HG03064 (cell line): ENCODE measurements at regions not wholly inside any gene's neighbourhood (a gene's known extent, or its start where the extent isn't known, plus 50 kb on each side); places are given as distances from the start of the nearest gene placed in this dataset.
"Not testable (repeated sequence)": the region's sequence is repeated elsewhere in the genome, so short reads cannot be mapped to it uniquely, and the experiment has no call there.

Experiments used
- ATAC-seq: cut with Tn5 transposase; IDR thresholded peaks from one replicate; pipeline ENCODE4 v1.9.1; 2021; ENCODE audit warnings: low read depth; ENCODE audit not compliant: unreplicated experiment

- no peak for ATAC-seq
These were observed 241.0 kb upstream of the KIF2A start for GRCh38 chr5:62065050-62065449.

DNA sequence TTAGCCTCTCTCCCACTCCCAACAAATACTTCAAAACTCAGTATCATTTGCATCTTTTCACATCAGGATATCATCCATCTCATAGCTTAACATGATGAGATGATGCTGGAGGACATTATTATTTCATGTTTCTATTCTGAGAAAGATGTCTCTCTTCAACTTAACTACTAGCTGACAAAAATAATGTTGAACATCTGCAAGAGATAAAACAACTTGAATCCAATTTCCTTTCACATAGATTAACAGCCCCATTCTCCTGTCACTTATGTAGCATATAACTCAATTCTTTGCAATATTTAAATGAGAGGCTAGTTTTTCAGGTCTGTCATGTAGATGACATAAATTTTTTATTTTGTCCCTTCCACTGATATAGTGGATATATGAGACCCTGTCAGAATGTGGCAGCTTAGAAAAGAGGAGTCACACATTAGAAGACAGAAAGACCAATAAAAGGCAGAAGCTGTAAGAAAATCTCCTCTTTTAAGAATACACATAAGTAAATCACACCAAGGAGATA is 239.2 kb upstream of the KIF2A start:
- ATAC-seq: no peak

DNA sequence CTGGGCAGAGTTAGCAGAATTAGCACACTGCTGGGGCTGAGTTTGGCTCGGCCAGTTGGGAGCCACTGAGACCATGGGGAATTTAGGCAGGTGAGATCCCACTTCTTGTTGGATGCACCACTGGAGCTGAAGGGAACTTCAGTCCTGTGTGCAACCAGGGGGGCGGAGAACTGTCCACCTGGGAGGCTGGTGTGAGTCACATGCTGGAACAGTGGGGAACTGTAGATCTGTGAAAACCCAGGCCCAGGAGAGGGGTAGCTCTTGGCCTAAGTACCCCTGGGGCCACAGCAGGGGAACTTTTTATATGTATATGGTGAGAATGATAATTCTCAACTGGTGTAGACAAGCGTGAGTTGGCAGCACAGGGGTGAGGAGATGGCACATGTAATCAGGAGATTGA is 237.5 kb upstream of the KIF2A start:
- ATAC-seq: no peak

DNA sequence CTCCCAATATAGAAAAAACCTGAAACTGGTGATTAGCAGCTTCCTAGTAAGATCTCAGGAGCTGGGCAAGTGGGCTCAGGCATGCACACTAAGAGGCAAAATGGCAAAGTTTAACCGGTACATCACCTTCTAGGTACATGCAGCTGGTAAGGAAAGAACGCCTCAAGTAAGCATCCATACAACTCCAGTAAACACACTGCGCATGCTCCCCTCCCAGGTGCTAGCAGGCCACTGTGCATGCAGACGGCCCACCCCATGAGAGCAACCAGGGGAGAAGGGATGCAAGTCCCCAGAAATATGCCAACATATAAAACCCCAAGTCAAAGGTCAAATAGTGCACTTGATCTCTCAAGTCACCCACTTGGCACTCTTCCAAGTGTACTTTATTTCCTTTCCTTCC is 228.6 kb upstream of the KIF2A start:
- no peak for ATAC-seq

DNA sequence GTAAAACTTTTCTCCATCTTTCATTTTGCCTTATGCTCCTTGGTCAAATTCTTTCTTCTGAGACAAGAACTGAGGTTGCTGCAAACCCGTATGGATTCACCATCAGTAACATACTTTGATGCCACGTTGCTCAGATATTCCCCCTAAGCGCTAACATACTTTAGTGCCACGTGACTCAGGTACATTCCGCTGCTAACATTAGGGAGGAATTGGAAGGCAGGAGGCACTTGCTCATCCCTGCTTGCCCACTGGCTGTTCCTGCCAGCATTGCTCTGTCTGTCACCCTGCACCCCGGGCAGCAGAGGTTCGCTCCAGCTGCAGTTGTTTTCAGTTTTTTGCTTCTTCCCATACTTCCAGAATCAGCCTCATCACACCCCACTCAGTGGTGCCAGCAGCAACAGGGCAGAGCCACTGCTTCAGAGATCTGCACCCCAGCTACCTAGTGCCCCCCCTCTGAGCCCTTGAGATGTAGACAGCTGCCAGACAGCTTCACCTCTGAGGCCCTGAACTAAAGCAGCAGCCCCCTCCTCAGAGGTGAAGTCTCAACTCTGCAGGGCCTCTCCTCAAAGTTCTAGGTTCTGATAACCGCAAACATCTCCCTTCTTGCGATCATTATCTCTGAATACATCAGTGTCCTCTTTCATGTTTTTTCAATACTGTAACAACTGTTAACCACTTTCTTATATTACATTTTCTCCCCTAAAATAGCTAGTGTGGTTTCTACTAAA is 228.0 kb upstream of the KIF2A start:
- no peak for ATAC-seq

DNA sequence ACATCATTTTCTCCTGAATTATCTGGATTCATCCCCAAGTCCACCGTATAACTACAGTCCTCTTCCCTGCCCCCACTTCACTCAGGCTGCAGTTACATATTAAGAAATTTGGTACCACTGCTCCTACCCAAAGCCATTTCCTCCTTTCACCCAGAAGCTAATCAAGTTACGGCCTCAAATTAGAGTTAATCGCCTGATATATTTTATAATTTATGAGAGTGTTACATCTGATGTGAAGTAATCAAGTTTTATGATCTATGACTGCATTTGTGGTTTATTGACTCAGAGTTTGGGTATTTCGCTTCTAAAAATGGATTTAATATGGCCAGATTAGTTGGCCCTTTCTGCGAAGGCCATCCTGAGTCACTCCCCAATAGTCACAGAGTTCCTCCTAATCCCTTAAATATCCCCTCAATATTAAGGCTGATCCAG is 223.6 kb upstream of the KIF2A start:
- no peak for ATAC-seq

DNA sequence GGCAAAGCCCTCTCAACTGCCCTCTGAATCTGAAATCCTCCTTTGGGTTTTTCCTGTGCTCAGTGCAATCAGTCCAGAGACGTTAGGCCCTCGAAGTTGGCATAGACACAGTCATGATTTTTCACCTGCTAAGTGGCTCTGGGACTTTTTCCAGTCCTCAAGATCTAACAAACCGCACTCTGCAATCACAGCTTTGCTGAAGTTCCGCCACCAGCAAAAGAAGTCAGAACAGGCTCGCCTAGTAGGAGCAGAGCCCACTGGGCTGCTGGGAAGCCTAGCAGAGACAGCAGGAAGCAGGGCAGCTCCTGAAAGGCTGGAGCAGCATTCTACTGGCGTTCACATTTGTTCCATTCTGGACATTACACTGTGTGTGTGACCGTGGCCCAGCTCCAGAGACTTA is 222.8 kb upstream of the KIF2A start:
- no peak for ATAC-seq

DNA sequence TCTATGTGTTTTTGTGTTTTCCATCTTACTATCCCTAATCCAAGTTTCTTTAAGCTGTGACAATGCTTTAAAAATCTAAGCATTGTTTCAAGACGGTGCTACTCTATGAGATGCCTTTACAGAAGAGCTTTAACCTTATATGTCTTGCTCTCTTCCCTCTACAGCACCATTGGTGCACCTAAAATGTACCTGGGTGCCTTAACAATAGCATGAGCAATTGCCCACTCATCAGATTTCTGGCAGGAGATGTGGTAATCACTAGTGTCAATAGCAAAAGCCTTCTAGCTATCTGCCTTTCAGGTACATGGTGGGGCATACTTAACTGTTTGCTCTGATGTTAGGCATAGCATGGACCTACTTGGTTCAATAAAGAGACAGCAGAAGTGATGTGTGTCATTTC is 222.3 kb upstream of the KIF2A start:
- ATAC-seq: no peak

DNA sequence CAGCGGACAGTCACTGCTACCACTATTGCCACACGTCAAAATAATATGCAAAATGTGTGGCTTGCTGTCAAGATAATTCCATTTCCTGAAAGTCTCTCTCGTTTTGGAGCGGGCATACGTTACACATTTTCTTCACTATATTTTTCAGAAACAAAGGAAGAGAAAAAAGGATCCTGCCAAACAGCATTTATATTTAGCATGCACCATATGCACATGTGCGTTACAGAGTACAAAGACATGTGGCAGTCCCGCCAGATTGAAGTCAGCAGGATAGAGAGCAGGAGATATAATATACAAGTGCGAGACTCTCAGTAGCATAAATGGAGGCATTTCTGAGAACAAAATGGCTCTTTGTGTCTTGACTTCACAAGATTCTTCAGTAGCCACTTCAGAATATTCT is 221.6 kb upstream of the KIF2A start:
- ATAC-seq: no peak

- no peak for ATAC-seq
These were observed 215.1 kb upstream of the KIF2A start for GRCh38 chr5:62090953-62091352.

- ATAC-seq: no peak
These were observed 212.6 kb upstream of the KIF2A start for GRCh38 chr5:62093411-62093810.

DNA sequence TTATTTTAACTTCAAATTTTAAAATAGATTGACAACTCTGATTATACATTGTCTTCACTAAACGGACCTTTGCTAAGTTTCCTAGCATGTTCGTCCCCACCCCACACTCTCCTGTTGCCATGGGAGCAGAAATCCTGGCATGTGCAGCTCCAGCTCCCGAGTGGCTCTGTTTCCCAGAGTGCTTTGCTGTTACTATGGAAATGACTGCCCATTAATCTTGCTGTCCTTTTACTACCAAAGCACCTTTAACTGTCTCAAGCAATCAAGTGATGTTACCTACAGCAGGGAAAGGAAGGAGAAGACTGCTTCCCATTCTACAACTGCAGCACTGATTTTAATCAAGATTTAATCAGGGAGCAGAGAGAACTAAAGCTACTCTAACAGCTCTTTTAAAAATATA is 212.0 kb upstream of the KIF2A start:
- ATAC-seq: no peak

- no peak for ATAC-seq
These were observed 208.6 kb upstream of the KIF2A start for GRCh38 chr5:62097361-62097760.

DNA sequence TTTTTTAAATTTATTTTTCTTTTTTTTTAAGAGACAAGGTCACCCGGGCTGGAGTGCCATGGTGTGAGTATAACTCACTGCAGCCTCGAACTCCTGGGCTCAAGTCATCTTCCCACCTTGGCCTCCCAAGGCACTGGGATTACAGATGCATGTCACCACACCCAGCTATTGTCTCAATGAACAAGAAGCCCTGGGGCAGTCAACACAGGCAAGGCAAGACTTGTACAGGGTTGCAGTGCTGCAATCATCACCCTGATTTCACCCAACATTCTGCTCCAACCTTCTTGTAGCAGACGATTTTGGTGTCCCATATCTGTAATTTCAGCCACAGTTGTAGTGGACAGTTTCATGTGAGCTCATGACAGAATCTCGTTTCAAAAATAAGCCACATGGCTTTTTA is 205.8 kb upstream of the KIF2A start:
- ATAC-seq: no peak

- not testable (repeated sequence) for ATAC-seq
These were observed 202.1 kb upstream of the KIF2A start for GRCh38 chr5:62103863-62104262.

GRCh38 chr5:62111428-62111827 is 194.6 kb upstream of the KIF2A start:
- ATAC-seq: no peak

DNA sequence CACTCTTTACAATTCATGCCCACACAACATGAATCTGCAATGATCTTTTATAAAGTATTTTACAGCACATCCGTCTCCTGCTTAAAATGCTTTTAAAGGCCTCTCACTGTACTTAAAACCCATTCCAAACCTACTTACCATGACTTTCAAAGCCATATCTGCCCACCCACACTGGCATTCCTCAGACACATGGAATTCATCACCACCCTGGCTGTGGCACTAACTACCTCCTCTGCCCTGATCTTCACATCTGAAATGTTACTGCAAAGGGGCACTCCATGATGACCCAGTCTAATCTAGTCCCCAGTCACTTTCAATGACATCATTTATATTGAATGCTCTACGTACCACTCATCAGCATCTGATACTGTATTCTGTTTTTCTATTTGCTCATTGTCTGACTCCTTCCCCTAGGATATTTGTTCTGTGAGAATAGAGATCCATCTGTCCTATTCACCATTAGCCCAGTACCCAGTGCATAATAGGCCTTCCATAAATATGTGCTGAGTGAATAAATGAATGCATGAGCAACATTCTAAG is 193.2 kb upstream of the KIF2A start:
- no peak for ATAC-seq

GRCh38 chr5:62115014-62115413 is 191.0 kb upstream of the KIF2A start:
- no peak for ATAC-seq

- no peak for ATAC-seq
These were observed 181.7 kb upstream of the KIF2A start for GRCh38 chr5:62124266-62124665.

DNA sequence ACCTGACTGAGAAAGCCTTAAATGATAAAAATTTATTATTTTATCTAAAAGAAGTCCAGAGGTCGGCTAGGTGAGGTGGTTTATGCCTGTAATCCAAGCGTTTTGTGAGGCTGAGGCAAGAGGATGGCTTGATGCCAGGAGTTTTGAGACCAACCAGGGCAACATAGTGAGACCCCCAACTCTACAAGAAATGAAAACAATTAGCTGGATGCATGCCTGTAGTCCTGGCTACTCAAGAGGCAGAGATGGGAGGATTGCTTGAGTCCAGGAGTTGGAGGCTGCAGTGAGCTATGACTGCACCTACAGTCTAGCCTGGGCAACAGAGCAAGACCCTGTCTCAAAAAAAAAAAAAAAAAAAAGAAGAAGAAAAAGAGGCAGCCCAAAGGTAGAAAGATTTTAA is 179.9 kb upstream of the KIF2A start:
- no peak for ATAC-seq

DNA sequence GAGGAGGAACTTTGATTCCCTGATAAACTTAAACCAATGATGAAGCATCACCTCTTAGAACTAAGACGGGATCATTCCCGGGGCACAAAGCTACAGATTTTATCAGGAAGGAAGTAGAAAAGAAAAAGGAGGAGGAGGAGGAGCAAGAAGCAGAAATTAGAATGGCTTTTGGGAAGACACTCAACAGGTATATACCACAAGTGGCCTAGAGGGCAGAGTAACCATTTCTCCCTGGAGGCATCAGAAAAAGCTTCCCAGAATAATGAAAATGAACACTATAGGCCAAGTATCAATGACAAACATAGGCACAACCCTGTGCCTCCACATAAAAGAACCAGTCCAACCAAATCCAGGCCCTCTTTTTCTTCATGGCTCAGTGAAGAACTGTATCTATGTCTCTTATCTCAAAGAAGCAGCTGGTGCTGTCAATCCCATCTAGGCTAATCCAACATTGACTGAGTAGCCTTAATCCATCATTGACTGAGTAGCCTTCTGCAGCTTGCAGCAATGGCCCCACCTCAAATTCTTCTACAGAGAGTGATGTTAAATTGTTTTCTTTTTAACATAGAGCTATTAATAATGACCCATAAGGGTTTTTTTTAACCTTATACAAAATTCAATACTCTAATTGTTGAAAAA is 178.8 kb upstream of the KIF2A start:
- ATAC-seq: no peak

GRCh38 chr5:62130107-62130506 is 175.9 kb upstream of the KIF2A start:
- ATAC-seq: no peak
